ENCODE measurements at regions not wholly inside any gene's neighbourhood (a gene's known extent, or its start where the extent isn't known, plus 50 kb on each side); places are given as distances from the start of the nearest gene placed in this dataset.

DNA sequence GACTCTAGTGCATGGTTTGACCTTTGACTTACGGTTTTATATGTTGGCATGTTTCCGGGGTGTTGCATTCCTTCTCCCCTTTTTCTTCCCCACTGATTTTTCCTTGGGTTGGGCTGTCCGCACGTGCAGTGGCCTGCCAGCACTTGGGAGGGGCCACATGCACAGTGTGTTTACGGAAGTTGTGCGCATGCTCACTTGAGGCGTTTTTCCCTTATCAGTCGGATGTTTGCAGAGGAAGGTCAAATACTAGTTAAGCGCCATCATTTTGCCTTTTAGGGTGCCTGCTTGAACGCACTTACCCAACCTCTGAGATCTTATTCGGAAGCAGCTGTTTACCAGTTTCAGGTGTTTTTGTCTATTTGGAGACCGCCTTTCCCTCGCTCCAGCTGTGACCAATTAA, 653.9 kb upstream of the AADAT start:
- H3K9ac ChIP-seq (ENCODE audit: low read length): no peak overlapping the region
- H3K18ac ChIP-seq (ENCODE audit: low read length): no peak overlapping the region
- H3K9me3 ChIP-seq (ENCODE audit: insufficient read depth, low read depth, low read length): peaks cover 1% of the 10 kb centered on the region
- H2AFZ ChIP-seq (ENCODE audit: insufficient read depth, low read length, poor library complexity): no peak overlapping the region
- no peaks in the 10 kb centered on the region for H3K36me3 ChIP-seq (ENCODE audit: control insufficient read depth in 1 of 2, insufficient read depth in 2 of 2, low read length in 2 of 2)
- H4K91ac ChIP-seq (ENCODE audit: low read depth, low read length): no peak overlapping the region
- H3K4me2 ChIP-seq (ENCODE audit: low read length): no peak overlapping the region
- H4K12ac ChIP-seq (ENCODE audit: low read depth, low read length): no peak overlapping the region
- H3K4me1 ChIP-seq (ENCODE audit: control insufficient read depth in 1 of 2, insufficient read depth in 2 of 2, low read length in 2 of 2): no peaks in the 10 kb centered on the region
- H3K4me3 ChIP-seq (ENCODE audit: low read depth, low read length): no peak overlapping the region
- no CpG with 5 or more reads among the region's 13 CpGs for WGBS (ENCODE audit: extremely low coverage, insufficient coverage, insufficient read length)
- no peak for DNase-seq
- no peak overlapping the region for H2BK120ac ChIP-seq (ENCODE audit: insufficient read depth, low read length, poor library complexity)
- no peak overlapping the region for H3K23ac ChIP-seq (ENCODE audit: low read length)
- H2BK5ac ChIP-seq (ENCODE audit: low read depth, low read length, poor library complexity): no peak overlapping the region
- no peak overlapping the region for H3K27ac ChIP-seq (ENCODE audit: low read depth, low read length)
- no peak overlapping the region for H3K14ac ChIP-seq (ENCODE audit: low read length)
- H4K8ac ChIP-seq (ENCODE audit: low read depth, low read length): no peak overlapping the region
- no peaks in the 10 kb centered on the region for H3K79me1 ChIP-seq (ENCODE audit: low read length)
- no peaks in the 10 kb centered on the region for H3K27me3 ChIP-seq (ENCODE audit: insufficient read depth, low read length)
- no peak overlapping the region for H3K4ac ChIP-seq (ENCODE audit: low read depth, low read length)
- no peaks in the 10 kb centered on the region for H3K79me2 ChIP-seq (ENCODE audit: control insufficient read depth, insufficient read depth, low read length, poor library complexity)
- no peak overlapping the region for H2BK12ac ChIP-seq (ENCODE audit: low read length)
- no peak overlapping the region for H2AK5ac ChIP-seq (ENCODE audit: low read length)

DNA sequence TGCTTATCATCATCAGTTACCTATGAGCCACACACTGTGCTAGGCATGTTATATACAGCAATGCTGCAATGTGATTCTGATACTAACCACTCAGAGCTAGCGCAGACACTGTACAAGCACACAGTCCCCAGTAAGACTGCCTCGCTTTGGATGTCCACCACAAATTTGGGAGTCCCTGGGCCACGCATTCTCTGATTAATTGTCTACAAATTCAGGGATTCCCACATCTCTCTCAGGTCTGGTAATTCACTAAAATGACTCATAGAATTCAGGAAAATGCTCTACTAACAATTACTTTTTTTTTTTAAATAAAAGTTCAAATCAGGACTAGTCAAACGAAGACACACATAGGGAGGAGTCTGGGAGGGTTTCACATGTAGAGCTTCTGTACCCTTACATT, 652.1 kb upstream of the AADAT start:
- Histone ChIP-seq H3K4me3 (ENCODE audit: low read depth, low read length) (no peak overlapping the region), H3K14ac (ENCODE audit: low read length) (no peak overlapping the region), H4K12ac (ENCODE audit: low read depth, low read length) (no peak overlapping the region), H3K18ac (ENCODE audit: low read length) (no peak overlapping the region), H3K23ac (ENCODE audit: low read length) (no peak overlapping the region), H3K27ac (ENCODE audit: low read depth, low read length) (no peak overlapping the region), H2BK12ac (ENCODE audit: low read length) (no peak overlapping the region), H3K9me3 (ENCODE audit: insufficient read depth, low read depth, low read length) (peaks cover 1% of the 10 kb centered on the region), H2AK5ac (ENCODE audit: low read length) (no peak overlapping the region), H3K9ac (ENCODE audit: low read length) (no peak overlapping the region), H3K27me3 (ENCODE audit: insufficient read depth, low read length) (no peaks in the 10 kb centered on the region), H4K8ac (ENCODE audit: low read depth, low read length) (no peak overlapping the region), H3K4me2 (ENCODE audit: low read length) (no peak overlapping the region), H2AFZ (ENCODE audit: insufficient read depth, low read length, poor library complexity) (no peak overlapping the region), H3K4ac (ENCODE audit: low read depth, low read length) (no peak overlapping the region), H3K79me2 (ENCODE audit: control insufficient read depth, insufficient read depth, low read length, poor library complexity) (no peaks in the 10 kb centered on the region), H3K4me1 (ENCODE audit: control insufficient read depth in 1 of 2, insufficient read depth in 2 of 2, low read length in 2 of 2) (no peaks in the 10 kb centered on the region), H2BK120ac (ENCODE audit: insufficient read depth, low read length, poor library complexity) (no peak overlapping the region), H3K79me1 (ENCODE audit: low read length) (no peaks in the 10 kb centered on the region), H4K91ac (ENCODE audit: low read depth, low read length) (no peak overlapping the region), H2BK5ac (ENCODE audit: low read depth, low read length, poor library complexity) (no peak overlapping the region), H3K36me3 (ENCODE audit: control insufficient read depth in 1 of 2, insufficient read depth in 2 of 2, low read length in 2 of 2) (no peaks in the 10 kb centered on the region)
- DNase-seq: no peak
- no CpG with 5 or more reads among the region's 4 CpGs for WGBS (ENCODE audit: extremely low coverage, insufficient coverage, insufficient read length)

DNA sequence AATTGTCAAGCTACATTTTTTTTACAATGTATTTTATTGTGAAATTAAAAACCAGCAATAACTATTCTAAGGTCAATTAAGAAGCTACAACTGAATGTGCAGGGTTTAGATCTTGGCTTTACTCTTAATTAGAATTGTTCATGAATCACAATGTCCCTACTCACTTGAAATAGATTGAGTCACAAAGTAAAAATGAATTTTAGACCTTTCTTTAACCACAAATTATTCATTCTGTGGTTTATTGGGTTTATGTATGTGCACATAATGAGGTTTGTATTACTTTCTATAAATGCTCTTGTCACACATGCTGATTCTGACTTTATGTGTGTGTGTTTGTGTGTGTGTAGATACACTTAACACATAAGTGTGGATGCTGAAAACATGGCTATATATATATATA, 647.0 kb upstream of the AADAT start:
- Histone ChIP-seq H3K27ac (ENCODE audit: low read depth, low read length) (no peak overlapping the region), H2BK5ac (ENCODE audit: low read depth, low read length, poor library complexity) (no peak overlapping the region), H3K36me3 (ENCODE audit: control insufficient read depth in 1 of 2, insufficient read depth in 2 of 2, low read length in 2 of 2) (no peaks in the 10 kb centered on the region), H3K4ac (ENCODE audit: low read depth, low read length) (no peak overlapping the region), H3K79me1 (ENCODE audit: low read length) (no peaks in the 10 kb centered on the region), H3K4me2 (ENCODE audit: low read length) (no peak overlapping the region), H4K12ac (ENCODE audit: low read depth, low read length) (no peak overlapping the region), H3K23ac (ENCODE audit: low read length) (no peak overlapping the region), H2AK5ac (ENCODE audit: low read length) (no peak overlapping the region), H3K14ac (ENCODE audit: low read length) (no peak overlapping the region), H2BK120ac (ENCODE audit: insufficient read depth, low read length, poor library complexity) (no peak overlapping the region), H3K4me1 (ENCODE audit: control insufficient read depth in 1 of 2, insufficient read depth in 2 of 2, low read length in 2 of 2) (no peaks in the 10 kb centered on the region), H3K9me3 (ENCODE audit: insufficient read depth, low read depth, low read length) (no peaks in the 10 kb centered on the region), H2BK12ac (ENCODE audit: low read length) (no peak overlapping the region), H4K91ac (ENCODE audit: low read depth, low read length) (no peak overlapping the region), H2AFZ (ENCODE audit: insufficient read depth, low read length, poor library complexity) (no peak overlapping the region), H3K79me2 (ENCODE audit: control insufficient read depth, insufficient read depth, low read length, poor library complexity) (no peaks in the 10 kb centered on the region), H4K8ac (ENCODE audit: low read depth, low read length) (no peak overlapping the region), H3K27me3 (ENCODE audit: insufficient read depth, low read length) (no peaks in the 10 kb centered on the region), H3K9ac (ENCODE audit: low read length) (no peak overlapping the region), H3K4me3 (ENCODE audit: low read depth, low read length) (no peak overlapping the region), H3K18ac (ENCODE audit: low read length) (no peak overlapping the region)
- no peak for DNase-seq

DNA sequence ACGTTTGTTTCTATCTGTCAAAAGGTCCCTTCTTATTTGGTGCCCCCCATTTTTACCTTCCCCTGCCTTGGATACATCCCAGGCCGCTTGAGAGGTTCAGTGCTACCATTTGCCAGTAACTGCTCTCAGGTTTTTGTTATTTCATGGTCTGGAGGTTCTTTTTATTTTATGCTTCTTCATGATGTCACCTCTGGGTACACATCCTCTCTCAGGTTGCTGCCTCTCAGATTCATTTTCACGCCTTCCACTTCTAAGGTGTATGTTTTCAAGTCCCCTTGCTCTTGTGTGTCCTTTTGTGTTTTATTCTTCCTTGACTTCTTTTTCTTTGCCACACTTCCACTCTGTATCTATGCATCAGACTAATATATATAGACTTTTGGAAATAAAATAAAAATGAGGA, 640.1 kb upstream of the AADAT start:
- Histone ChIP-seq H2AK5ac (ENCODE audit: low read length) (no peak overlapping the region), H3K14ac (ENCODE audit: low read length) (no peak overlapping the region), H3K79me2 (ENCODE audit: control insufficient read depth, insufficient read depth, low read length, poor library complexity) (no peaks in the 10 kb centered on the region), H3K9me3 (ENCODE audit: insufficient read depth, low read depth, low read length) (no peaks in the 10 kb centered on the region), H3K9ac (ENCODE audit: low read length) (no peak overlapping the region), H3K4me2 (ENCODE audit: low read length) (no peak overlapping the region), H4K8ac (ENCODE audit: low read depth, low read length) (no peak overlapping the region), H3K4ac (ENCODE audit: low read depth, low read length) (no peak overlapping the region), H2BK120ac (ENCODE audit: insufficient read depth, low read length, poor library complexity) (no peak overlapping the region), H2AFZ (ENCODE audit: insufficient read depth, low read length, poor library complexity) (no peak overlapping the region), H4K12ac (ENCODE audit: low read depth, low read length) (no peak overlapping the region), H2BK5ac (ENCODE audit: low read depth, low read length, poor library complexity) (no peak overlapping the region), H4K91ac (ENCODE audit: low read depth, low read length) (no peak overlapping the region), H3K4me1 (ENCODE audit: control insufficient read depth in 1 of 2, insufficient read depth in 2 of 2, low read length in 2 of 2) (no peaks in the 10 kb centered on the region), H2BK12ac (ENCODE audit: low read length) (no peak overlapping the region), H3K18ac (ENCODE audit: low read length) (no peak overlapping the region), H3K23ac (ENCODE audit: low read length) (no peak overlapping the region), H3K79me1 (ENCODE audit: low read length) (no peaks in the 10 kb centered on the region), H3K27ac (ENCODE audit: low read depth, low read length) (no peak overlapping the region), H3K4me3 (ENCODE audit: low read depth, low read length) (no peak overlapping the region), H3K27me3 (ENCODE audit: insufficient read depth, low read length) (no peaks in the 10 kb centered on the region), H3K36me3 (ENCODE audit: control insufficient read depth in 1 of 2, insufficient read depth in 2 of 2, low read length in 2 of 2) (no peaks in the 10 kb centered on the region)
- no CpG with 5 or more reads among the region's 3 CpGs for WGBS (ENCODE audit: extremely low coverage, insufficient coverage, insufficient read length)
- no peak for DNase-seq

DNA sequence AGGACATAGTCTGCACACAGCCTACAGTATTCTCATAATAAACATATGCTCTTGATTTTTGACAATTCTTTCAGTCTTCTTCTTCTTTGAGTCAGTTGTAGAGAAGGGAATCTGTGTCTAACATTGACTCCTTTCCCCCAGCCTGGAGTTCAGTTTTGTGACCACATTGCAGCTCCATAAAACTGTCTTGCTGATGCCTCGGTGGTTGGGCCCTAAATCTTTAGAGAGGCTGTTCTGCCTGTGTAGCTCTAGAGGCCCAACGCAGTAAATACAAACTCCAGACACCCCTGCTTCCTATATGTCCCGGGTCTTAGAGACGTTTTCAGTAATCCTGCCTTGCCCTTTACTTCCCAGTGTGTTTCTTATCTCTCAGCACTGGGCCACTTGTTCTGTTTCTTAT, 639.5 kb upstream of the AADAT start:
- Histone ChIP-seq H4K12ac (ENCODE audit: low read depth, low read length) (no peak overlapping the region), H2AK5ac (ENCODE audit: low read length) (no peak overlapping the region), H3K4me1 (ENCODE audit: control insufficient read depth in 1 of 2, insufficient read depth in 2 of 2, low read length in 2 of 2) (no peaks in the 10 kb centered on the region), H2BK12ac (ENCODE audit: low read length) (no peak overlapping the region), H3K23ac (ENCODE audit: low read length) (no peak overlapping the region), H3K4me2 (ENCODE audit: low read length) (no peak overlapping the region), H3K9ac (ENCODE audit: low read length) (no peak overlapping the region), H3K4me3 (ENCODE audit: low read depth, low read length) (no peak overlapping the region), H3K79me2 (ENCODE audit: control insufficient read depth, insufficient read depth, low read length, poor library complexity) (no peaks in the 10 kb centered on the region), H3K79me1 (ENCODE audit: low read length) (no peaks in the 10 kb centered on the region), H4K91ac (ENCODE audit: low read depth, low read length) (no peak overlapping the region), H2BK120ac (ENCODE audit: insufficient read depth, low read length, poor library complexity) (no peak overlapping the region), H3K4ac (ENCODE audit: low read depth, low read length) (no peak overlapping the region), H3K18ac (ENCODE audit: low read length) (no peak overlapping the region), H2BK5ac (ENCODE audit: low read depth, low read length, poor library complexity) (no peak overlapping the region), H3K27me3 (ENCODE audit: insufficient read depth, low read length) (no peaks in the 10 kb centered on the region), H3K27ac (ENCODE audit: low read depth, low read length) (no peak overlapping the region), H4K8ac (ENCODE audit: low read depth, low read length) (no peak overlapping the region), H3K14ac (ENCODE audit: low read length) (no peak overlapping the region), H2AFZ (ENCODE audit: insufficient read depth, low read length, poor library complexity) (no peak overlapping the region), H3K9me3 (ENCODE audit: insufficient read depth, low read depth, low read length) (no peaks in the 10 kb centered on the region), H3K36me3 (ENCODE audit: control insufficient read depth in 1 of 2, insufficient read depth in 2 of 2, low read length in 2 of 2) (no peaks in the 10 kb centered on the region)
- WGBS (ENCODE audit: extremely low coverage, insufficient coverage, insufficient read length): no CpG with 5 or more reads among the region's 4 CpGs
- no peak for DNase-seq
